ENCODE measurements at regions not wholly inside any gene's neighbourhood (a gene's known extent, or its start where the extent isn't known, plus 50 kb on each side); places are given as distances from the start of the nearest gene placed in this dataset.

GRCh38 chr1:218536296-218536986 lies 191.3 kb downstream of the TGFB2 start:
- Histone ChIP-seq H3K27me3 (replicated peaks in 1 of 7) (no peaks in the 10 kb centered on the region), H3K4me3 (no peak overlapping the region), H3K36me3 (no peaks in the 10 kb centered on the region), H3K9me3 (peaks cover 0 to 6% (median 0%) of the 10 kb centered on the region in 8 donors), H3K4me1 (no peaks in the 10 kb centered on the region), H3K27ac (no peak overlapping the region)
- DNase-seq, result no peak
- WGBS, 5 donors, result 59 to 69% (median 64%) methylated on average over 2 of the region's 2 CpGs
- TF ChIP-seq POLR2AphosphoS5 (IDR thresholded peaks at IDR 0.05) (no peak), POLR2A (IDR thresholded peaks at IDR 0.05) (no peak), CTCF (IDR thresholded peaks at IDR 0.05 in 8 of 11, conservative IDR thresholded peaks at IDR 0.05 in 3 of 11) (no peak)
- intact Hi-C loops (cut with DNase I; ENCODE audit: low total_unique reads), result no loop called here

- TF ChIP-seq CTCF (IDR thresholded peaks at IDR 0.05 in 8 of 11, conservative IDR thresholded peaks at IDR 0.05 in 3 of 11), result no peak
- TF ChIP-seq POLR2A (IDR thresholded peaks at IDR 0.05), result no peak
- TF ChIP-seq POLR2AphosphoS5 (IDR thresholded peaks at IDR 0.05), result no peak
- no peaks in the 10 kb centered on the region for H3K27me3 ChIP-seq (replicated peaks in 1 of 7)
- WGBS, 5 donors, result 73 to 86% (median 85%) methylated on average over 6 of the region's 6 CpGs
- H3K27ac ChIP-seq, result no peak overlapping the region
- DNase-seq, result no peak
- peaks cover 0 to 6% (median 0%) of the 10 kb centered on the region in 8 donors for H3K9me3 ChIP-seq
- H3K4me3 ChIP-seq, result no peak overlapping the region
- no peaks in the 10 kb centered on the region for H3K4me1 ChIP-seq
- intact Hi-C loops (cut with DNase I; ENCODE audit: low total_unique reads), result no loop called here
- H3K36me3 ChIP-seq, result no peaks in the 10 kb centered on the region
Measured at GRCh38 chr1:218537122-218537913, 192.2 kb downstream of the TGFB2 start.

GRCh38 chr1:218538341-218538740 lies 193.2 kb downstream of the TGFB2 start:
- no peaks in the 10 kb centered on the region for H3K36me3 ChIP-seq
- TF ChIP-seq POLR2AphosphoS5 (IDR thresholded peaks at IDR 0.05), result no peak
- TF ChIP-seq POLR2A (IDR thresholded peaks at IDR 0.05), result no peak
- no peak for TF ChIP-seq CTCF (IDR thresholded peaks at IDR 0.05 in 8 of 11, conservative IDR thresholded peaks at IDR 0.05 in 3 of 11)
- H3K9me3 ChIP-seq, result peaks cover 0 to 6% (median 0%) of the 10 kb centered on the region in 8 donors
- H3K27ac ChIP-seq, result no peak overlapping the region
- 76 to 97% (median 86%) methylated on average over 2 of the region's 2 CpGs for WGBS, 5 donors
- intact Hi-C loops (cut with DNase I; ENCODE audit: low total_unique reads), result no loop called here
- no peak for DNase-seq
- no peak overlapping the region for H3K4me3 ChIP-seq
- H3K27me3 ChIP-seq (replicated peaks in 1 of 7), result no peaks in the 10 kb centered on the region
- H3K4me1 ChIP-seq, result no peaks in the 10 kb centered on the region

- H3K4me1 ChIP-seq, result no peaks in the 10 kb centered on the region
- H3K36me3 ChIP-seq, result no peaks in the 10 kb centered on the region
- no peak for DNase-seq
- no peaks in the 10 kb centered on the region for H3K9me3 ChIP-seq
- no peak overlapping the region for H3K27ac ChIP-seq
- no peak overlapping the region for H3K4me3 ChIP-seq
- TF ChIP-seq CTCF (IDR thresholded peaks at IDR 0.05 in 8 of 11, conservative IDR thresholded peaks at IDR 0.05 in 3 of 11) (no peak), POLR2A (IDR thresholded peaks at IDR 0.05) (no peak), POLR2AphosphoS5 (IDR thresholded peaks at IDR 0.05) (no peak)
- no peaks in the 10 kb centered on the region for H3K27me3 ChIP-seq (replicated peaks in 1 of 7)
- WGBS, 5 donors, result 43 to 100% (median 89%) methylated on average over 1 of the region's 1 CpG
- intact Hi-C loops (cut with DNase I; ENCODE audit: low total_unique reads), result no loop called here
Measured at GRCh38 chr1:218546314-218546713, 201.2 kb downstream of the TGFB2 start.
